HG02623 (cell line): ENCODE measurements at regions not wholly inside any gene's neighbourhood (a gene's known extent, or its start where the extent isn't known, plus 50 kb on each side); places are given as distances from the start of the nearest gene placed in this dataset.
"Not testable (repeated sequence)": the region's sequence is repeated elsewhere in the genome, so short reads cannot be mapped to it uniquely, and the experiment has no call there.

Experiments
- ATAC-seq: cut with Tn5 transposase; IDR thresholded peaks from one replicate; pipeline ENCODE4 v1.9.1; 2021; ENCODE audit warnings: moderate library complexity; ENCODE audit not compliant: unreplicated experiment

DNA sequence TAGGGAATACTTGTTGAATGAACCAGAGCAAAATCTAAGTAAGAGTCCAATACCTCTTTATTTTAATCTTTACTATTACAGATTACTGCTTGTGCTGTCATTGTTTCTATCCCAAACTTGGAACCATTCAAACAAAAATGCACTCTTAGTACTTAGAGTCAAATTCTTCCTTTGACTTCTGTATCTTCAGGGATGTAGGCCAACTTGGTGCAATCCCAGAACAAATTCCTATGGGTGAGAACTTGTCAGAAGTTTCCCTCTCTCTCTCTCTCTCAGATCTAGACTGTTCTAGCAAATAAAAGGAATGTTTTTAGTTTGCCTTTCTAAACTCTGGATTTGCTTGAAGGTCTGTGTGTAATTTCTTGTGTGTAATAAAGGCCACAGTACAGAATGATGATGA is 329.0 kb upstream of the TMTC4 start:
- no peak for ATAC-seq

- ATAC-seq, result no peak
These were observed 314.8 kb upstream of the TMTC4 start for GRCh38 chr13:100989392-100989791.

DNA sequence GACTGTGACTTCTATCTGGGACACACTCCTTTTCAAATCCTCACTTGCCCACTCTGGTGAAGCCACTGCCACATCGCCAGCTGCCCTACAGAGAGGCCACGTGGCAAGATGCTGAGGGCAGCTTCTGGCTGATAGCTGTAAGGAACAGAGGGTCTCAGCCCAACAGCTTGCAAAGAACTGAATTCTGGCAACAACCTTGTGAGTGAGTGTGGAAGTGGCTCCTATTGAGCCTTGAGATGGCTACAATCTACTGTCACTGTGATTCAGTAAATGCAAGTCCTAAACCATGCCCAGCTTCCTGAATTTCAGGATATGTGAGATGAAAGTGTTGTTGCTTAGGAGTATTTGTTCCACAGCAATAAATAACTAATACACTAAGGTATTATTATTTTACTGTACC is 314.3 kb upstream of the TMTC4 start:
- no peak for ATAC-seq

DNA sequence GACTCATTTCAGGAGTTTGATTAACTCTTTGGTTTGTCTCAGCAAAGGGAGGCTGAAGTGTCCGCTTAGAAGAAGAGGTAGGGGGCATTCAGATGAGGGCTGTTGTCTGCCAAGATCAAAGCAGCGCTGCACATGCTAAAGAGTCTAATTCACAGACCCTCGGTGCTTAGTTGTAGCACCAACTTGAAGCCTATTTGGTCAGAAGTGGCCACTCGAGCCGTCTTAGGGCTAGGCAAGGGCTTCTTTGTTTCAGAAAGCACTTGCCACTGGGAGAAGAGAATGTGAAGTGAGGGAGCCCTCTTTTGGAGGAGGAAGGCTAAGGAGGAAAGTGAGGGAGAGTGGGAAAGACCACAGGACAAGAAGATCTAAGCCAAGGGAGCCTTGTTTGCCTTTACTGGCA is 313.4 kb upstream of the TMTC4 start:
- ATAC-seq, result no peak

GRCh38 chr13:100986571-100986970 is 312.0 kb upstream of the TMTC4 start:
- no peak for ATAC-seq

GRCh38 chr13:100984085-100984705 is 309.6 kb upstream of the TMTC4 start:
- no peak for ATAC-seq

GRCh38 chr13:100983111-100983510 is 308.5 kb upstream of the TMTC4 start:
- no peak for ATAC-seq

GRCh38 chr13:100980171-100980570 is 305.6 kb upstream of the TMTC4 start:
- ATAC-seq, result no peak

- ATAC-seq, result no peak
These were observed 303.2 kb upstream of the TMTC4 start for GRCh38 chr13:100977841-100978240.

GRCh38 chr13:100976993-100977392 is 302.4 kb upstream of the TMTC4 start:
- no peak for ATAC-seq

- ATAC-seq, result not testable (repeated sequence)
These were observed 301.1 kb upstream of the TMTC4 start for GRCh38 chr13:100975666-100976065.

DNA sequence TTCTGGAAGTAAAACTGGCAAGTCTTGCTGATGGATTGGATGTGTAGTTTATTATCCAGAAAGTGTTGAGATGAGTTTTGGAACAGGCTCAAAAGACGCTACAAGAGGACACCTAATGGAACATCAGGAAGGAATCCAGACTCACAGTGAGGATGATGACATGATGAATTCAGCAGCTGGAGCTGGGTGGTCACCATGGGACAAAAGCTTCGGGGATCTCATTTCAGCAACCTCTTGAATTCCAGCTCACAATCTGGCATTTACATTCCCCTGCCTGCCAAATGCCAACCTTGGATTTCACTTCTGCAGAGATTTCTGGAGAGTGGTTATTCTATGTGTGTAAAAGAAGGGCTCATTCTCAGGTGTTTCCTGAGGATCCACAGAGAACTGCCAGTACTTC is 288.0 kb upstream of the TMTC4 start:
- ATAC-seq, result no peak

DNA sequence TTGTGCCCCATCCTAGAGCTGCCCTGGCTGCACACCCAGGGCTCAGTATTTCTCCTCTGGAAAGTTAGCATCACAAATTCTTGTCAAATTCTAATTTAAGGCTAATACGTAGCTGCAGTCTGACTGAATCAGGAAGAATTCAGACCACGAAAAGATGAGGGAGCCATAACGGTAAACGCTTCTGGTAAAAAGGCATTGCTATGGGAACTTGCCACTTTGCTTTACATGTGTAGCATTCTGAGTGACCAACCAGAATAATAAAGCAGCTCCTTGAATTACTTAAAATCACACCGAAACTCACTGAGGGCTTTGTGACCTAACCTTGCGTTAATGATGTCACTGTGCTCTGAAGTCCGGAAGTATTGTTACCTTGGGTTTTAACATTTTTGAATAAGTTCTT is 286.6 kb upstream of the TMTC4 start:
- no peak for ATAC-seq

GRCh38 chr13:100958831-100959230 is 284.2 kb upstream of the TMTC4 start:
- ATAC-seq, result no peak

GRCh38 chr13:100957741-100958140 is 283.1 kb upstream of the TMTC4 start:
- ATAC-seq, result no peak

DNA sequence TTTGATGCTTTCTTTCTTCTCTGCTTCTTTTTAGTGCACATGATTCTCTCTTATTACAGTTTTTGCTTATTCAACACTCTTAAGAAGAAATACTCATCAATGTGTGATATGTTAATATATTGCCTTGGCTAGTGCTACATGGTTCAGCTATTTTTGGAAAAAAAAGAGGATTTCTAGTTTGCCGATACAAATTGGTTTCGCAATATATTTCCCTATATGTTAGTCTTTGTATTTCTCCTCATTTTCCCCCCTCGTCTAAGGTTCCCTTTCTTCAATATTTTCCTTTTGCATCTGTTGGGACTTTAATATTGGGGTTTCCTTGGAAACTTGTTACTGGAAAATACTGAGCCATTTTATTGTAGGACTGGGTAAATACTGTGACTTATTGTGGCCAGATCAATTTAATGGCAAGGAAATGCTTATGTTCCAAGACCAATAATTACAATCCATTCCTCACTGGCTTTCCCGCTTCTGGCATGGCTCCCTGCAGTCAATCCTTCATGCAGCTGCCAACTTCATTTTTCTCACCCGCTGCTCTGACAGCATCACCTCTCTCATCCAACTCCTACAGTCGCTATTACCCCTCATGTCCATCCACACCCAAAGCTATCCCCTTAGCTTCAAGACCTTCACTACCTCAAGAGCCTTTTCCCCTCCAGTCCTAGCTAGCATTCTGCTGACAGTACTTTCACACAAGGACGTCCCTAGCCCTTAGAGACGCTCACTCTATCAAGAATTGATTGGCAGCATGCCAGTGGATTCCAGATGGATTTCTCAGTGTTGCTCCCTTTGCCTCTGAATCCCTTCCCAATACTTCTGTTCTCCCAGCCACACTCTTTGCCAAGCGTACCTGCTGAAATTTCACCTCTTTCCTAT is 280.1 kb upstream of the TMTC4 start:
- no peak for ATAC-seq

DNA sequence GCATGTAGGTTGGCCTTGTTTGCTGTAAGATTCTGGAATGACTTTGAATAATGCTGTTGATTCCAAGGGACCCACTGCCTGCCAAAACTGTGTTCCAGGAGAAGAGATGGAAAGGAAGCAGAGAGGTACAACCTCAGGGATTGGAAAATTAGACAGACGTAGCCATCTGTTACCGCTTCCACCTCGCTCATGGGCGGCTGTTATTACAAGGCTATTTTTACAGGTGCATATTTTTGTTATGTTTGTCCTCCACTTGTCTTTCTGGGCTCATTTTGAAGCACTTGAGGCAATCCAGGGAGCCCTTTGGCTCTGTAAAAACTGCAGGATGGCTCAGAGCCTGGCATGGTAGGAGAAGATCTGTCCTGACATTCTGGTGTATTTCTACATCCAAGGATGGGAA is 276.4 kb upstream of the TMTC4 start:
- ATAC-seq, result no peak

- ATAC-seq, result not testable (repeated sequence)
These were observed 274.3 kb upstream of the TMTC4 start for GRCh38 chr13:100948937-100949336.

- ATAC-seq, result no peak
These were observed 272.0 kb upstream of the TMTC4 start for GRCh38 chr13:100946588-100946987.

DNA sequence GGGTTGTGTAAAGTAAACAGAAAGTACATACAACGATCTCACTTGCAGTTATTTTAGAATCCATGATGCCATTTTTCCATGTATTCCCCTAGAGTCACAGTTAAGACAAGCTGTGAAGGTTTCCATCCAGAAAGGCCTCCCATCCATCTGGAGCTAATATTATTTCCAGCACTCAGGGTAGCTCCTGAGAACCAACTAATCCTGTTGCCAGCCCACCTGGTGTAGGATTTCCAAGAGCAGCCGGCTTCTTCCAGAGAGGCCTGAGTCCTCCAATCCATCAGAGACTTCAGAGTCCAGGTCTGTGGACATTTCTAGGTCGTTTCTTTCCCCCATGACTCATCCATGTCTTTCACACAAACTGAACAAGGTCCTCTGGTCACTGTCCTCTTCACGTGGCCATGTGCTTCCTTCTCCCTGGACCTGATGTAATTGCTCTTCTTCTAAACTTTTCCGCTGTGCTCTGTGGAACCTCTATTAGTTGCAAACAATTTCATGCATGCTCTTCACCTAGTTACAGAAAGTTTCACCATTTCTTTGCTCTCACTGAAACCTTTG is 270.3 kb upstream of the TMTC4 start:
- no peak for ATAC-seq

GRCh38 chr13:100942742-100943141 is 268.1 kb upstream of the TMTC4 start:
- ATAC-seq, result no peak
